ENCODE measurements at regions not wholly inside any gene's neighbourhood (a gene's known extent, or its start where the extent isn't known, plus 50 kb on each side); places are given as distances from the start of the nearest gene placed in this dataset.

DNA sequence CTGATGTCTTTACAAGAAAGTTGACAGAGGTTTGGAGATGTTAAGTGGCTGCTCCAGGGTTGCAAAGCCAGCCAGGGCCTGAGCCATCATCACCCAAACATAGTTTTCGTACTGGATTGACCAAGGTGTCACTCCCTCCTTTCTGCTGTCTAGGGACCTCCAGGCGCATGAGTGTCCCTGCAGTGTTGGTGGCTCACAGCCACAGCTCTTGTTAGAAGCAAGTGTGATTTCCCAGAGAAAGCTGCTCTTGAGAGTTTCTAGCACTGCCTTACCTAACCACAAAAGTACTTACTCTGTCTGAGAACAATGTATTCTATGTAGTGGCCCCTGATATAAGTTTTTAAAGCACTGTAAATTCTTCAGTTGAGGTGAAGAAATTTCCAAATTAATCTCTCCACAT, 144.1 kb downstream of the SOX2 start:
- FAIRE-seq (no peak), DNase-seq (ENCODE audit: low spot score) (no peak)

GRCh38 chr3:181859518-181859917, 147.8 kb downstream of the SOX2 start:
- FAIRE-seq (no peak), DNase-seq (ENCODE audit: low spot score) (no peak)

DNA sequence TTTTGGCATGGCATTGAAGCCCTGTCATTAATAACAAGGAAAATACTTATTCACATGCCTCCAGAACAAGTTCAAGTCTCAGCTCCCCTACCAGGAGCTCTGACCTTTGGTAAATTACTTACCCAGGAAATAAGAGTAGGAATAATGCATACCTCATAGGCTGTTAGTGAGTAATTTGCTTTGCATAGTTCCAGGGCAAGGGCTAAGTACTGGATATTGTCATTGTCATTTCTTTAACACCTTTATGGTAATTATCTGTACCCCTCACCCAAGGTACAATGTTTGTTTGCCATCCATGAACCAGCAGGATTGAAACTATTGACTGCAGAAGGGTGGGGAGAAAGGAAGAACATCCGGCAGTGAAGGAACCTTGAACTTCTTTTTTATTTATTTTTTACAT, 148.5 kb downstream of the SOX2 start:
- FAIRE-seq (no peak), DNase-seq (ENCODE audit: low spot score) (no peak)

- FAIRE-seq (no peak), DNase-seq (ENCODE audit: low spot score) (no peak)
Measured at GRCh38 chr3:181862502-181862901, 150.8 kb downstream of the SOX2 start.

GRCh38 chr3:181868576-181869082, 156.9 kb downstream of the SOX2 start:
- no peak for FAIRE-seq

DNA sequence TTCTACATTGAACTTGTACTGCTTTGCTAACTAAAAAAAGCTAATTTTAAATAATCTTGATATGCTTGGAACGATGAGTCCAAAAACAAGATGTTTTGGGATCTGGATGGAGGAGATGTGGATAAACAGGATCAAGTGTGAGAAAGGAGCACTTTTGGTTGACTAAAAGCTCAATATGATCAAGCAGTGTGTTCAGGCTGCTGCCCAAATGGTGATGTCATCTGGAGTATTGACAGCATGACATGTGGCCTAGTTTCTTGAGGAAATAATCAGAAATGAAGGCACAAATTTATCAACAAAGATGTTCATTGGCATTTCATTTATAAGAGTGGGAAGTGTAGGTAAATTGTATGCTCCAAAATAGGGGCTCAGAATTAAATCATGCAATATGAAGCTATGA, 161.2 kb downstream of the SOX2 start:
- no peak for DNase-seq (ENCODE audit: low spot score)
- no peak for FAIRE-seq

More at GRCh38 chr3:181868576-181869082, 156.9 kb downstream of the SOX2 start:
- no peak for DNase-seq (ENCODE audit: low spot score)

GRCh38 chr3:181879926-181880325, 168.2 kb downstream of the SOX2 start:
- FAIRE-seq = no peak
- DNase-seq (ENCODE audit: low spot score) = no peak

GRCh38 chr3:181880331-181880730, 168.6 kb downstream of the SOX2 start:
- DNase-seq (ENCODE audit: low spot score) (no peak), FAIRE-seq (no peak)

DNA sequence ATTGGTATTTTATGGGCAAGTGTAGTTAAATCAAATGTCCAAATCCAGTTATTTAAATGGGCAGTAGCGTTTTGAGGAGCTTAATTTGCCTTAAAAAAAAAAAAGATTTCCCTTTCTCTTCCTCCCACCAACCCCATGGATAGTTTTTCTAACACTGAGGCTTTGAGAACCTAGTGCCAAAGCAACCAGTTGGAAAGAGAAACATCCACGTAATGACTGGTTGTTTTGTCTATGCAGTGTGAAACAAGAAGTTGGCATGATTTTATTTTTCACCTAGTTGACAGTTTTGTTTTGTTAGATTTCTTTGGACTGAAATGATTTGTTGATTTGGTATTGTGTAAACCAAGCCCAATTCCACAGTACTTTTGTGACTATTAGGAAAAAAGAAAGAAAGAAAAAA, 170.0 kb downstream of the SOX2 start:
- DNase-seq (ENCODE audit: low spot score) (no peak), FAIRE-seq (no peak)

DNA sequence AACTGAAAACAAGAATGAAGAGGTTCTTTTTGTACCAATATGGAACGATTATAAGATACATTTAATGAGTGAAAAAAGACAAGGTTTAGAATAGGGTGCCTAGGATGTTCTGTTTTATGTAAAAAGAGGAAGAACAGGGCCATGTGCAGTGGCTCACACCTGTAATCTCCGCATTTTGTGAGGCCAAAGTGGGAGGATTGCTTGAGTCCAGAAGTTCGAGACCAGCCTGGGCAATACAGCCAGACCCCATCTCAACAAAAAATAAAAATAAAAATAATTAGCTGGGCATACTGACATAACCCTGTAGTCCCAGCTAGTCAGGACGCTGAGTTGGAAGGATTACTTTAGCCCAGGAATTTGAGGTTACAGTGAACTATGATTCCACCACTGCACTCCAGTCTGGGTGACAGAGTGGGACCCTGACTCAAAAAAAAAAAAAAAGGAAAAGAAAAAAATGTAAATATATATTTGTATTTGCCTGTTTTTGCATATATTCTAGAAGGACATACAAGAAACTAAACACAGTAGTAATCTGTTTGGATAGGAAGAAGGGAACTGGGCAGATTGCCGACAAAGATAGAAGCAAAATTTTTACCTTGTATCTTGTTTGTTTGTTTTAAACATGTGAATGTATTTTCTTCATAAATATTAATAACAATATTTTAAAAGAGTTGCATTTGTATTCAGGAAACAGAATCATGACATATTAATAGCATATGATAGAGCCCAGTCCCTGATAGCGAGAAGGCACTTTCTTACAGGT, 174.3 kb downstream of the SOX2 start:
- FAIRE-seq (no peak), DNase-seq (ENCODE audit: low spot score) (no peak)

DNA sequence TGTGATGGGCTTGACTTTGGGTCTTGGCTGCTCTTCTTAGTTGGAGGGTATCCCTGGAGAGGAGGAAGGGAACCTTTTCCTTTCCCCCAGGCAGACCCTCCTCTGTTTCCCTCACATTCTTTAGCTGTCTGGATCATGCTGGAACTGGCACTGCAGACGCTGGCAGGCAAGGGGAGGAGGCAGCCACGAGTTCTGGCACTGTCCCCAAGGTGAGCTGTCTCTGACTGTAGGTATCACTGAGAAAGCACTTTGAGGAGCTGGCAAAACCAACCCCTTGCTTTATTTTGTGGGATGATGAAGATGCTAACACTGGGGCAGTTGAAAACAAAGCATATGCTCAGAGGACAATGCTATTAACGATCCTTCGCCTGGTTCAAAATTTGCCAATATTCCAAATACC, 175.0 kb downstream of the SOX2 start:
- no peak for FAIRE-seq
- no peak for DNase-seq (ENCODE audit: low spot score)

GRCh38 chr3:181887685-181888084, 176.0 kb downstream of the SOX2 start:
- DNase-seq (ENCODE audit: low spot score) (no peak), FAIRE-seq (no peak)

GRCh38 chr3:181888234-181888633, 176.5 kb downstream of the SOX2 start:
- no peak for FAIRE-seq
- no peak for DNase-seq (ENCODE audit: low spot score)

DNA sequence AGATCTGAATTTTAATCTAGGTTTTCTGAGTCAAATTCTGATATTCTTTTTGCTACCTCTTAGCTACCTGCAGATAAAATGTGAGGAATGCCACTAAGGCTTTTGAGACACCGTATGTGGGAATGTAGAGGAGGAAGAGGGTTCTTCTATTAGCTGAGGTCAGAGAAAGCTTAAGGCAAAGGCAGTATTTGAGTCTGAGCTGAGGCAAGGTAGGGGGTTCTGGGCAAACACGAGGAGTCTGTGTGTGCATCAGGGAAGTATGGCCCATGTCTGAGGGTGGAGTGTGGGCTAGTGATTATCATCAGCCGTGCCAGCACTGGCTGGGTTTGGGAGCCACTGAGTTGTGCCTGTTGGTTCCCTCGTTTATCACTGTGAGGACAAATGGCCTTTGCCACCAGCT, 181.1 kb downstream of the SOX2 start:
- DNase-seq (ENCODE audit: low spot score) (no peak), FAIRE-seq (no peak)

GRCh38 chr3:181896605-181897004, 184.9 kb downstream of the SOX2 start:
- no peak for DNase-seq (ENCODE audit: low spot score)

GRCh38 chr3:181899702-181900101, 188.0 kb downstream of the SOX2 start:
- no peak for FAIRE-seq
- DNase-seq (ENCODE audit: low spot score) = peak; percentile 14

More at GRCh38 chr3:181896605-181897004, 184.9 kb downstream of the SOX2 start:
- FAIRE-seq = no peak

- DNase-seq (ENCODE audit: low spot score) (no peak), FAIRE-seq (no peak)
Measured at GRCh38 chr3:181901626-181902025, 189.9 kb downstream of the SOX2 start.

DNA sequence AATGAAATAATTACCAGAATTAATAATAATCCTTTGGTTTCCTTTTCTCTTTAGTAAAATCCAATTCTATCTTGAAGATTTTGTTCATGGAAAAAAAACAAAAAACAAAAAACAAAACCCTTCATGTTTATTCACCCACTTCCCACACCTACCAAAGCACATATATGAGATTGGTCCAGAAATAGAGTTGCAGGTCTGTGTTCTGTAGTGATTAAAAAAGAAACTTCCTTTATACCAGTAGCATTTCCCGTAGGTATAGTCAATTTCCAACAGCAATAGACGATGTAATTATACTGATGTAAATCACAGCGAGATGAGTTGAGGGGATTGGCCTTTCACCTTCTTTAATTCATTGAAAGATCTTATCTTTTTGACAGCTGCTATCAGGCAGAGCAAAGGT, 194.6 kb downstream of the SOX2 start:
- no peak for FAIRE-seq
- no peak for DNase-seq (ENCODE audit: low spot score)

DNA sequence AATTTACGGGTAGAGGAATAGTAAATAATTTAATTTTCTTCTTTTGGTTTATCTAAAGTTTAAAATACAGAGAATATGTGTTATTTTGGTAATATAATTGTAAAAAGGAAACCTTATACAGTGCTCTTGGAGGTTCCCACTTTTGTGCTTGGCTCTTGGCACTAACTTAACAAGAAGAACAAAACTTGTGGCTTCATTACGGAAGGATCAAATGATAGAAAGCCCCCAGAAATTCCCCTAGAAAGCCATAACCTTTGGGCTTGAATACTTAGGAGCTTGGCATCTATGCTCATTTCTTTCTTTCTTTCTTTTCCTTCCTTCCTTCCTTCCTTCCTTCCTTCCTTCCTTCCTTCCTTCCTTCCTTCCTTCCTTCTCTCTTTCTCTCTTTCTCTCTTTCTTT, 197.5 kb downstream of the SOX2 start:
- DNase-seq (ENCODE audit: low spot score) = no peak
- FAIRE-seq = no peak

DNA sequence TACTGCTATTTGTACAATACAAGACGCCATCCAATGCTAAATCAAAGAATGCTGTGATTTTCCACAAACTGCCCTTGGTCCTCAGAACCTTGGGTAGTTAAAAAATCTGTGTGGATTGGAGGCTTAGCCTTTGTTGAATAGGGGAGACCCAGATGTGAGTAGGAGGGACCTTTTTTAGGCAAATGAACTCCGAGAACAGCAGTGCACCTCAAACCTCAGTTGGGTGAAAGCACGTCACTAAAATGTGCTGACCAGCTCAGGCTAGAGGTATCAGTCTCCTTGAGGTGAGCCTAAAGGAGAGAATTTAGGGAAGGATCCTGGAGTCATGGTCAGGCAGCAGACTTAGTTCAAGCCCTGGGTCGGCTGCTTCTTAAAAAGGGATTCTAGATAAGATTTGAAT, 200.7 kb downstream of the SOX2 start:
- DNase-seq (ENCODE audit: low spot score) = no peak

GRCh38 chr3:181913254-181913653, 201.5 kb downstream of the SOX2 start:
- FAIRE-seq = no peak
- no peak for DNase-seq (ENCODE audit: low spot score)

More for the DNA sequence above, 200.7 kb downstream of the SOX2 start:
- FAIRE-seq = no peak

- no peak for DNase-seq (ENCODE audit: low spot score)
- FAIRE-seq = no peak
Measured at GRCh38 chr3:181915551-181915950, 203.8 kb downstream of the SOX2 start.

GRCh38 chr3:181916013-181916412, 204.3 kb downstream of the SOX2 start:
- no peak for FAIRE-seq

More at GRCh38 chr3:181916013-181916412, 204.3 kb downstream of the SOX2 start:
- no peak for DNase-seq (ENCODE audit: low spot score)
